ENCODE measurements at regions not wholly inside any gene's neighbourhood (a gene's known extent, or its start where the extent isn't known, plus 50 kb on each side); places are given as distances from the start of the nearest gene placed in this dataset.
"Not testable (repeated sequence)": the region's sequence is repeated elsewhere in the genome, so short reads cannot be mapped to it uniquely, and the experiment has no call there.

GRCh38 chr10:80957161-80957560 is 419.5 kb downstream of the SH2D4B start:
- DNase-seq, result no peak

DNA sequence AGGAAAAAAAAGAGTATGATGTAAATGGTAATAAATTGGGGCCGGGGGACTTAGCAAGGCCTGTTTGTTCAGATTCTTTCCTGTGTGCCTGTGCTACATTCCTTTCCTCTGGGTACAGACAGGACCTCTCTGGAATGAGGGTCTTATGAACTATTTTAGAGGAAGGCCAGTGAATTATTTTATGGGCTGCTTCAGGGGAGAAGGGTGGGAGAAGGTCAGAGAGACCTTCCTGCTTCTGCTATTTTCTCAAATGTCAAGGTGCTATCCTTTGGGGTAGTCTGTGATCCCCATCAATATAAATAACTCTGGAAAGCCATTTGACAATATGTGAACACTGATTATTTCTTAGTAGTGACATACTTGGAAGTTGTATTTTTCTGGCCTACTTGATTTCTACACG is 426.5 kb downstream of the SH2D4B start:
- DNase-seq, result no peak

- no peak for DNase-seq
These were observed 427.4 kb downstream of the SH2D4B start for GRCh38 chr10:80964955-80965614.

- no peak for DNase-seq
These were observed 428.8 kb downstream of the SH2D4B start for GRCh38 chr10:80966326-80966986.

GRCh38 chr10:80967357-80967756 is 429.7 kb downstream of the SH2D4B start:
- not testable (repeated sequence) for DNase-seq

- no peak for DNase-seq
These were observed 431.2 kb downstream of the SH2D4B start for GRCh38 chr10:80968903-80969302.

GRCh38 chr10:80971461-80971860 is 433.8 kb downstream of the SH2D4B start:
- no peak for DNase-seq

DNA sequence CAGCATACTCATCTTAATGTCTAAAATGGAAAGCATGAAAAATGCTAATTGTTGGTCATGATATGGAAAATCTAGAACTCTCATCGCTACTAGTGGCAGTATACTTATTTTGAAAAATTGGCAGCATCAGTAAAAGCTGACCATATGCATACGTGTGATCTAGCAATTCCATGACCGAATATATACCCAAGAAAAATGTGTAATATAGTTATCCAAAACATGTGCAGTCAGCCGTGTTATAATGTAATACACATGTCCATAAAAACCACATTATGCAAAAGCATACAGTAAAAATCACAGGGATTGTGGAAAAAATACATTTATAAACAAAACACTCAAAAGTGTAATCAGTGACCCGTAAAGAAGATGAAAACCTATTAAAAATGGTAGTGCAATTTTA is 439.0 kb downstream of the SH2D4B start:
- DNase-seq, result no peak

DNA sequence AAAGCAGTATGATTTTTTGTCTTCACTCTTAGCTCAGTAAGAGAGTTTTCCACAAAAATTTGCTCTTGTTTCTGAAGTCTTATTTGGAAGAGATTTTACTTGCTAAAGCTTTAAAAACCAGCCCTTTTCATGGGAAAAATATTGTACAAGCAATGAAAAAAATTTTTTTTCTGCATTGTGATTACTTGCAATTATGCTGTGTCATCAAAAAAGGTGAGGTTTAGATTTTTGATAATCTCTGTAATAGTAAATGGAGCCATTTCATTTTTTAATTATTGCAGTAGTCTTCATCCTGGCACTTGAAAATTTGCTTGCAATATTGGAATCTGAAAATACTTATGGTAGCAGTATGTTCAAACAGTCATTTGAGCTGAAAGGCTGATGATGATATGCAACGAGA is 447.4 kb downstream of the SH2D4B start:
- DNase-seq, result no peak

GRCh38 chr10:80986596-80986995 is 448.9 kb downstream of the SH2D4B start:
- DNase-seq, result no peak

- no peak for DNase-seq
These were observed 451.1 kb downstream of the SH2D4B start for GRCh38 chr10:80988755-80989154.

DNA sequence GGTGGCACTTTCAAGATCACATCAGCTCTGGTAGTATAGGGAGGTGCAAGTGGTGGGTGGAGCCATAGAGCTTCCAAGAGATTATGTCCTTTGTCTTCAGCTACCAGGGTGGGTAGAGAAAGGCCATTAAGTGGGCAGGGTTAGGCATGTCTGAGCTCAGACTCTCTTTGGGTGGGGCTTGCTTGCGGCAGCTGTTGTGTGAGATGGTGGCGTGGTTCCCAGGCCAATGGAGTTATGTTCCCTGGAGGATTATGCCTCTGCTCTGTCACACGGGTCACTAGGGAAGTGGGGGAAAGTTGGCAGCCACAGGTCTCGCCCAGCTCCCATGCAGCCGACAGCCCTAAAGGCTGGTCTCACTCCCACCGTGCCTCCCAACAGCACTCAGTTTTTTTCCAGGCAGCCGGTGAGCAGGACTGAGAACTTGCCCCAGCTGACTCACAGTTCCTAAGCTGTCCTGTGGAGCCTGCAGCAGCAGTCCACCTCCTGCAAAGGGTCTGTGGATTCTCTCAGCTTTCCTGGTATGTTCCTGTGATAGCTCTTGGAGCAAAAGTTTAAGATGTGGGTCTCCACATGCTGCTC is 459.0 kb downstream of the SH2D4B start:
- DNase-seq, result no peak

DNA sequence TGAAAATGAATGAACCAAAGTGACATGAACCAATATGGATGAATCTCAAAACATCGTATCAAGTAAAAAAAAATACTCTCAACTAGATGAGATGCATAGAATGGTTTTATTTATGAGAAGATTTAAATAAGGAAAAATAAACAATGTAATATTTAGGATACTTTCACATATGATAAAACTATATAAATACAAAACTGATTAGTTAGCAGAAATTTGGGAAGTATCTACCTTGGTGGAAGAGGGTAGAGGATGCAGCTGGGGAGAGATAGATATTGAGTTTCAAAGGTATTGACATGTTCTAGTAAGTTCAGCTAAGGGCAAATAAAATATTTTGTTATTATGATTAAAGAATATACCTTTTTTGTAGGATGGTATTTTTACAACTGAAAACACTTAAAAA is 463.1 kb downstream of the SH2D4B start:
- DNase-seq, result no peak

- no peak for DNase-seq
These were observed 464.7 kb downstream of the SH2D4B start for GRCh38 chr10:81002382-81002781.

GRCh38 chr10:81007872-81008271 is 470.2 kb downstream of the SH2D4B start:
- no peak for DNase-seq

DNA sequence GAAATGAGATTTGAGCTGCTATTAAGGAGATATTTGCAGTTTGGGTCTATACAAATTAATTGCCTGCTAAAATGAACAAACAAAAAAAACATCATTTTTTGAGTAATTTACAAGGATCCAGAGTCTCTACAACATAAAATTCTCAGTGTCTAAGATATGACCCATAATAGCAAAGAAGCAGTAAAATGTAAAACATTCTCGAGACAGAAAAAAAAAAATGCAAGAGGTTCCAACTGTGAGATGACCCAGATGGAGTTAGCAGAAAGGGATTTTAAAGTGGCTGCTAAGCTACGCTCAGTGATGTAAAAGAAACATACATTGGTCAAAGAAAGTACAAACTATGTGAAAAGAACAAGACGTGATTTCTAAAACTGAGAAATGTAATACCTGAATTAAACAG is 471.0 kb downstream of the SH2D4B start:
- no peak for DNase-seq

DNA sequence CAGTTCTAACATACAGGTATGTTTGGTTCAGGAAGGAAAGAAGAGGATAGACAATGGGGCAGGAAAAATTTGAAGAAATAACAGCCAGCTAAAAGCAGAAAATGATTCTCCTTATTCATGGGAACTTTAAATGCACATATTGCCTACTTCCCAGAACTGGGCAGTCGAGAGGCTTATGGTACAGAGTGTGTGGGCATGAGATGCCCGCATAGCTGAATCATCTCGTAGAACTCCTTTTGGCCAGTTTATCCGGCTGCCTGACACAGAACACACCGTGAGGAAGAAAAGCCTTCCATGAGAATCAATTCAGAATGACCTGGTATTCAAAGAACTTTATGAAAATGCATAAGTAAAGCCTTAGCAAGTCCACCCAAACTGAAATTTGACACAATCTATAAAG is 471.6 kb downstream of the SH2D4B start:
- DNase-seq, result no peak

DNA sequence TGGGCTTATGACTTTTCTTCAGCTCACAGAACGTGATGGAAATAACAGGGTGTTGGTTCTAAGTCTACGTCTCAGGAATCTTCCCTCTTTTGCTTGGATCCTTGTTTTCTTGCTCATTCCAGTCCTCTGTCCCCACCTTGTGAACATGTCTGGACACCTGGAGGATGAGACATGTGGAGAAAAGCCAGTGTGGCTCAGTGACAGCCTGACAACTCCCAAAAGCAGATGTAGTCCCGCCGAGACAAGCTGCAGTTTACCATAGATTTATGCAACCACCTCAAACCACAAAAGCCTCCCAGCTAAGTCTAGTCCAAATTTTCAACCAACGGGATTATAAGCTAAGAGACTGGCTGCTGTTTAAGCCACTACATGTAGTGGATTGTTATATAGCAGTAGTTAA is 476.1 kb downstream of the SH2D4B start:
- DNase-seq, result no peak

DNA sequence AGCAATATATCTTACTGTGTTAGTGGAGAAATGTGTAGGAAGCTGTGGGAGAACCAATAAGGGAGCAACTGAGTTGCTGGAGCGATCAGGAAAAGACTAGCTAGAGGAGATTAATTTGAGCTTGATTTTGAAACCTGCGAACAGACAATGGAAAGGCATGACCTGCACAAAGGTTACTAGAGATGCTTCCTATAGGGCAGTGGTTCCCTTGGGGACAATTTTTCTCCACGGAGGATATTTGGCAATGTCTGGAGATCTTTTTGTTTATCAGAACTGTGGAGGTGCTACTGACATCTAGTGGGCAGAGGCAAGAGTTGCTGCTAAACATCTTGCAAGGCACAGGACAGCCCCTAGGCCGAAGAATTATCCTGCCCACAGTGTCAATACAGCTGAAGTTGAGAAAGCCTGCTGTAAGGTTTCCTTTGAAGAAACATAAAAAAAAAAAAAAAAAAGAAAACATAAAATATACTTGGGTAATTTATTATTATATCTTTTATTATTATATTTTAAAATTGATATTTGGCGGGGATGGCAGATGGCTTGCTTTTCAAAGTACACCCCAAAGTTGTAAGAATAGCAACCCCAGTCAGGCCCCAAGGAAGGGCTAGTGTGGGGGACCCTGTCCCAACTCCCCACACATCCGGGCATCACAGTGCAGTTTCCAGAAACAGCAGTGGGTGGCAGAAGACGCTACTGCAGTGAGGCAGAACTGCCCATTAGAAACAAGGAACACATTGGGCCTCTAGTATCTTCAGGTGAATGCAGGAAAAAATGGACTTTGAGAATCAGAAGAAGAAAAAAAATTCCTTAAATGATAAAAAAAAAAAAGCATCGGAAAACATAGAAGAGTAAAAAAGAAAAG is 481.6 kb downstream of the SH2D4B start:
- no peak for DNase-seq

DNA sequence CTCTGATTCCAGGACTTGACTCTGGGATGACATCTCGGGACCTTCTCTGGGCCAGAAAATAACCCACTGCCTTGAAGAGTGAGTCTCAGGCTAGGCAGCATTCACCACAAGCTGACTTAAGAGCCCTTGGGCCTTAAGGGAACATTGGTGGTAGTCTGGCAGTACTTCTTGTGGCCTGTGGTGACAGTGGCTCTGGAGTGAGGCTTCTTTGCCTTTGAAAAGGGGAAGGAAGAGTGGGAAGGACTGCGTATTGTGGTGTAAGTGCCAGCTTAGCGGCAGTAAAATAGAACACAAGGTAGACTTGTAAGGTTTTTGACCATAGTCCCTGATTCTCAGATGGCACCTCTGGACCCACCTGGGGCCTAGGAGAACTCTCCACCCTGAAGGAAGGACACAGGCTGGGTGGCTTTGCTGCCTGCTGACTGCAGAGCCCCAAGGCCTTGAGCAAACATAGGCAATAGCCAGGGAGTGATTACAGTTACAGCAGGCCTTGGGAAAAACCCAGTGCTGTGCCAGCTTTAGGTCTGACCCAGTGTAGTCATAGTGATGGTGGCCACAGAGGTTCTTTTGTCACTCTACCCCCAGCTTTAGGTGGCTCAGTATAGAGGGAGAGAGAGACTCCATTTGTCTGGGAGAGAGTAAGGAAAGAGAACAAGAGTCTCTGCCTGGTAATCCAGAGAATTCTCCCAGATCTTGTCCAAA is 483.9 kb downstream of the SH2D4B start:
- DNase-seq, result no peak

DNA sequence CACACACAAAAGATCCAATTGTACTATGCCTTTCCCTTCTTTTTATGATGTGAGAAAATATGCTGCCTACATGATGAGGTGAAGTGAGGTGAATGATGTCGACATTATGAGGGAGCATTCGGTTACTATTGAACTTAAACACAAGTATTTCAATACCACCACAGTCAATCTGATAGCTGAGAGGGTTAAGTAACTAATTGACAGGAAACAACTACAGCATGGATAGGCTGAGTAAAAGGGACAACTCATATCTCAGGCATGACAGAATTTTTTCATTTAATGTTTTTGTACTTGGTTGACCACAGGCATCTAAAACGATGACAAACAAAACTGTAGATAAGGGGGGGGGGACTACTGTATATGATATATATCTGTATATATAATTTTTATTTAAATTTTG is 488.9 kb downstream of the SH2D4B start:
- no peak for DNase-seq

- DNase-seq, result no peak
These were observed 489.5 kb downstream of the SH2D4B start for GRCh38 chr10:81027223-81027622.

GRCh38 chr10:81027706-81028105 is 490.0 kb downstream of the SH2D4B start:
- no peak for DNase-seq

All from NCI-H2081 treated with DMSO at 0.1 percent for 48 hours (cell line).